H54 (cell line): ENCODE measurements at regions not wholly inside any gene's neighbourhood (a gene's known extent, or its start where the extent isn't known, plus 50 kb on each side); places are given as distances from the start of the nearest gene placed in this dataset.

ENCODE experiments used
- DNase-seq: peaks from one replicate; pipeline ENCODE4 v3.0.0; 2011; ENCODE audit warnings: low spot score, mixed read lengths; ENCODE audit not compliant: insufficient read length
- FAIRE-seq: peaks from 3 replicates; lab custom pipeline; 2011; peaks lifted over from hg19 to GRCh38; lab: Jason Lieb, UNC
- POLR2A ChIP-seq: IDR thresholded peaks from 2 replicates; pipeline ENCODE4 v1.6.1; 2011; ENCODE audit warnings: low read depth, mild to moderate bottlenecking, low read length

DNA sequence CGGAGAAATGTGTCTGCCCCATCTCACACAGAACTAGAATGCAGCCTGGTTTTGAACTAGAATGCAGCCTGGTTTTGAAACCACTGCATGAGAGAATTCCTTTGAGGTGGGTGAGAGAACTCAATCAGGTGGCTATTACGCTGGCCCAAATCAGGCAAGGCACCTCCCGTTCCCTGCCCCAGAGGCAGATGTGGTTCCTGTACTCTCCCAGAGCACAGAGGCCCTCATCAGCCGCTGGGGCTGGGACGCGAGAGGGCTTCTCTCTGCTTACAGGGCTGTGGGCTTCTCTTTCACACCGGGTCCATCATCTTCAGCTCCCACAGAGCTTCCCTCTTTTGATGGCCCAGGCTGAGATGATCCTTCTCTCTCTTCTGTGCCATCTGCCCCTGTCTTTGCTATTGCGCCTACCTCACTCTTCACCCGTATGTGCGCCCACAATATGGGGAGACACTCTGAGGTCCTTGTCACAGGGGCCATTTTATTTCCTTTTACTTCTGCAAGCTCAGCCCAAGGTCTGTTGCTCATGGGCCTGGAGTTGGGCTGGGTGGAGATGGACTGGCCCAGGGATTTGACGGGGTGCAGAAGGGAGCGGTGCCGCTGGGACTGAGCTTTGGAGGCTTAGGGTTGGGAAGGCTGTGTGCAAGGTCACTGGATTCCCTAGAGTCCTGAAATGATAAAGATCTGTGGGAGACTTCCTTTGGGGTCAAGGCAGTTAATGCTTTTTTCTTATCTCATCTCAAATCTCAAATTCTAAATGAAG lies 84.4 kb upstream of the HS6ST1 start:
- DNase-seq (no peak), FAIRE-seq (no peak)

DNA sequence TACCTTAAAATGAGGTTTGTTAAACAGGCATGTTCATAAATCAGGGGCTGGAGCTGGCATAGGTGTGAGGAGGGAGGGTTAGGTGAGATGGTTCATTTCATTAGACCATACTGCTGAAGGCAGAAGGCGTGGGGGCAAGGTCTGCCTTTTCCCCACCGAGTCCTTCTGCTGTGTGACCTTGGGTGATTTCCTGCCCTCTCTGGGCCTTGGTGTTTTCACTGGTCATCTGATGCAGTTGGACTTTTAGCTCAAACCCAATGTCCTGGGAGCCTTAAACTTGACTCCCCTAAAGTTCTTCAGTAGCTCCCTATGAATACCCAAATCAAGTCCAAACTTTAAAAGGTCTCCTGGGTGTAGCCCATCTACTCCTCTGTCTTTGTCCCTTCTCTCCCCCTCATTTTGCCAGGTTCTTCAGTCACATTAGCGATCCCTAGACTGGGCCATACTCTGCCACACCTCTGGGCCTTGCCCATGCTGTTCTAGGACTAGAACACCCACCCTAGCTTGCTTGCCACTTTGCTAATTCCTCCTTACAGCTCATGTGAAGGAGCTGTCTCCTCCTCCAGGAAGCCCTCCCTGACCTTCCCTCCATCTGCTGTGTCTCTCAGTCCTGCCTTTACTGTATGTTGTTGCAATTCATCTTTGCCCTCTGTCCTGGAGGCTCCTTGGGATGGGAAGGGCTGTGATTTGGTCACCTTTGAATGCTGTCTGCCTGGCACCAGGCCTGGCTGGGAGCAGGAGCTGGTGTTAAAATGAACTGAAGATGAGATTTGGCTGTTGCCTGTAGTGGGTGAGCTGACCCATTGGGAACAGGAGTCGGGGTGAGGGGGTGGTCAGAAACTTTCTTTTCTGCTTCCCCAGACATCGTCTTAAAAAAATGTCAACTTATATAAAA lies 85.4 kb upstream of the HS6ST1 start:
- no peak for DNase-seq
- TF ChIP-seq POLR2A: no peak
- no peak for FAIRE-seq

More for the DNA sequence above, 84.4 kb upstream of the HS6ST1 start:
- no peak for TF ChIP-seq POLR2A

DNA sequence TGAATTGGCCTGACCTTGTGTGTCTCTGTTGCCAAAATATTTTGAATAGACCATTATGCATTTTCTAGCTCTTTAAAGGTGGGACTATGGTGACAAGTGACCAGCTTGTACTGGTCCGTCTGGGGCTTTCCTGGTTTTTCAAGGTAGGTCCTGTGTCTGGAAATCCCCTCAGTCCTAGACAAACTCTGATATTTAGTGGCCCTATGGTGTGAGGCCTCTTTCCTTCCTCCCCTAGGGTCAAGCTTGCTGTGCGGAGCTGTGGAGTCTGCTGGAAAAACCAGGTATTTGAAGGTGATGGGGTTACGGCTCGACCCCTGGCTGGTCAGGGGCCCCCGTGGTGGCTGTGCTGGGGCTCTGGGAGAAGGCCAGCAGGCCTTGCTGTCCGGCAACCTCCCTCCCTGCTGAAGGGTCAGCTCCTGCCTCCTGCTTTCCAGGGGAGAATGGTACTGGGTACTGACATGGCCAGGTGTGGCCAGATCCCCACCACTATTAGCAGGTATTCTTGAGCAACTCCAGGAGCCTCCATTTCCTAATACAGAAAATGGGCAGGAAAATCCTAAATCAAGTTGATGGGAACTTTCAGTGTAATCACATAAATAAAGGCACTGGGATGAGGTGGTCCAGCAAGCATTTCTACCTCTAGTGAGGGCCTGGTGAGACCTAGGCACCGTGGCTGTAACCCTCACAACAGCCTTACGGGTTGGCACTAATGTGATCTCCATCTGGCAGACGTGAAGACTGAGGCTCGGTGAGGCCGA lies 86.2 kb upstream of the HS6ST1 start:
- DNase-seq: no peak
- TF ChIP-seq POLR2A: no peak
- FAIRE-seq: no peak

DNA sequence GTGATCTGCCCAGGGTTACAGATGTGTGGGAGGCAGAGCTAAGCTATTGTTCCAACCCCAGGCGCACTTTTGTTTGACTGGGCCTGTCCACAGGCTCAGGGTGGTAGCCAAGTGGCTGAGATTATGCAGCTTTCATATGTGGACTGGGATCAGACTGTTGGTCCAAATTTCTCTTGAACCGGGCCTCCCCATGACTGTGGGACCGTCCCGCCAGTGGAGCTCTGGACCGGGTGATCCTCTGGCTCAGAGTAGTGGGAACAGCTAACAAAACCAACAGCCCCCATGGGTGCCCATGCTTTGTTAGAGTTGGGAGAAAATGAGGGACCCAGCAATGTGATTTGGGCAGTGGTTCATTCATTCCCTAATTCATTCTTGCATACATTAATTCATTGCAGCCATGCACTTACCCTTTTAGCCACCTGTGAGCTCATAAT lies 86.8 kb upstream of the HS6ST1 start:
- FAIRE-seq (no peak), DNase-seq (no peak)
- TF ChIP-seq POLR2A: no peak

DNA sequence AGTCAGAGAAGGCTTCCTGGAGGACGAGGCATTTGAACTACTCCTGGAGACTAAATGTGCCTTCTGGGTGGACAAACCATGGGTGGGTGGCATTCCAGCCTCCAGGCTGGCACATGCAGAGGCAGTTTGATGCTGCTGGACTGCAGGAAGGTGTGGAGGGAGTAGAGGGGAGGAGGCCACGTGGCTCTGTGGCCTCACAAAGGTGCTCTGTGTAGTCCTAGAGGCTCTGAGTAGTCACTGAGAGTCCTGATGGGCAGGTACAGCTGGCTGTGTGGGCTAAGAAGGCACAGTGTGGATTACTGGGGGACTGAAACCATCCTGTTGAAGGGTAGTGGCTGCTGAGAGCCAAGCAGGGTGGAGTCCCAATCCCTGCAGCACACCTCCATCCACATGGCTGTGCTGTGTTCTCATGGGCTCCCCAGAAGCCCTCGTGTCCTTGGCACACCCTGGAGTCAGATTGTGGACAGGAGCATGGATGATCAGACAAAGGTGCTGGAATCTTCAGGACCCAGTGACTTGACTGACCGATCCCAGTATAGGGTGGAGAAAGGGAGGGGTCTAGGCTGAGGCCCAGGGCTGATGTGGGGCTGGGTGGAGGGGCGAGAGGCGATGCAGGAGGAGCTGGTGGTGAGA lies 87.4 kb upstream of the HS6ST1 start:
- FAIRE-seq (no peak), DNase-seq (no peak)
- TF ChIP-seq POLR2A: no peak

DNA sequence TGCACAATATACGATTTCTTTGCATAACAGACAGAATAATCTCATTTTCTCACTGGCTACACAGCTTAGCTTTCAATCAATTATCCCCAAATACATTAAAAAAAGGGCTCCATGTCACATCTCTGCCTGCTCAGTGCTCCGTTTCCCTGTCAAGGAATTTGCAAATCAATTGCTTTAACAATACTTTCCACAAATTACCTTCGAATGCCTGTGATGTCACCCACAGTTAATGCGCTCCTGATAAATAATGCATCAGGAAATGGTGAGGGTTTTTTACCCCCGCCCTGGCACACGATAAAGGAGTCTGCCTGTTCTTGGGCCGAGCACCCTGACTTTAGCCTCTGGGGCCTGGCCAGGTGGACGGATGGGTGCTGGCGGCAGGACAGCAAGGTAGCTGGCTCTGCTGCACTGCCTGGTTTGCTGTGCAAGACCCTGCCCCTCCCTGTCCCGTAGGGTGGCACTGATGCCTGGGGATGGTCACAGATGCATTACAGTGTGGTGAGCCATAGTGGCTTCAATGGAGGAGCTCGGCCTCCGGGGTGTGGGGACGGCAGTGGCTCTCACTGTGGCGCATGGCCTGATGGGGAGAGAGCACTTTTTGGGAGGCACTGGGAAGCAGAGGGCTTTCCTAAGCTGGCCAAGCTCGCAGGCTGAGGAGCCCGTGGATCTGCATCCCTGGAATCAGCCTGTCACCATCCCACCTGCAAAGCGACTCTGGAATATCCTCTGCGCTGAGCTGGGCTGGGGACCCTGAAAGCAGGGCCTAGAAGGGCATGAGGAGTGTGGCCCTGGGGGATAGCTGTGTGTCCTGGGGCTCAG lies 88.3 kb upstream of the HS6ST1 start:
- DNase-seq (no peak), FAIRE-seq (no peak)
- no peak for TF ChIP-seq POLR2A

DNA sequence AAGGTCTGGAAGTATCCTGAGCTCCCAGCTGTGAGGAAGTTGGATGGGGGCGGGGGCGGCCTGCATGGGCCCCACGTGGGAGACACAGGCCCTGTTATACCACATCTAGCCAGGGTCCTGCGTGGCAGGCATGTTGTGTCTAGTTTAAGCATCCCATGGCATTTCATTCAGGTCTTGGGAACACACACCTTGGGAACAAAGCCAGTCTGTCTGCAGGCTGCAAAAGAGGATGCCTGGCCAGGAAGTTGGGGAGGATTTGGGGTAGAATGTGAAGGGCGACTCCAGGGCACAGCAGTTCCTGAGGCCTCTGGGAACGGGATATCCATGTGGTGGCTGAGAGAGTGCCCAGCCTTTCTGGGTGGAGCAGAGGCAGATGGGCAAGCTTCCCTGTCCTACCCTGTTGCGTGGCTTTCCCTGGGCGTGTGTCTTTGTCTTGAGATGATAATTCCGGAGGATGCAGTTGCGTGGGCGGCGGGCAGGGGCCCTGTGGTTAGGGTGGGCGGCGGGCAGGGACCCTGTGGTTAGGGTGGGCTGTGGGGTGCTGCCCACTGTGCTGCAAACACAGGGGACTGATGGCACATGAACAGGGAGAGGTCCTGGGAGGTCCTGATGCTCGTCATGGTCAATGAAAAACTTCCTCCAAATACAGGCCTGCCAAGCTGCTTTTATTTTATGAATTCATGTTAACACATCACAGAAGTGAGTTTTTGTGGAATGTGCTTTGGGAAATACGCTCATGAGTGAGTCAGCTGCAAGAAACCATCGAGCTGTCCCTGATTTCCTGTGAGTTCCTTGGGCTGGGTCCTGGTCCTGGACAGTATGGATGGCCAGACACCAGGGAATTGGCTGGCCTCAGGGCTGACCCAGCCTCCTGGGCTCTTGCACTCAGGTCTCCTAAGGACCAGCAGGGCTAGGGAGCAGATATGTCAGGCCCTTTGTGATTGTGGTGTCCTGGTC lies 90.0 kb upstream of the HS6ST1 start:
- no peak for FAIRE-seq
- no peak for TF ChIP-seq POLR2A
- peak; percentile 31 for DNase-seq

DNA sequence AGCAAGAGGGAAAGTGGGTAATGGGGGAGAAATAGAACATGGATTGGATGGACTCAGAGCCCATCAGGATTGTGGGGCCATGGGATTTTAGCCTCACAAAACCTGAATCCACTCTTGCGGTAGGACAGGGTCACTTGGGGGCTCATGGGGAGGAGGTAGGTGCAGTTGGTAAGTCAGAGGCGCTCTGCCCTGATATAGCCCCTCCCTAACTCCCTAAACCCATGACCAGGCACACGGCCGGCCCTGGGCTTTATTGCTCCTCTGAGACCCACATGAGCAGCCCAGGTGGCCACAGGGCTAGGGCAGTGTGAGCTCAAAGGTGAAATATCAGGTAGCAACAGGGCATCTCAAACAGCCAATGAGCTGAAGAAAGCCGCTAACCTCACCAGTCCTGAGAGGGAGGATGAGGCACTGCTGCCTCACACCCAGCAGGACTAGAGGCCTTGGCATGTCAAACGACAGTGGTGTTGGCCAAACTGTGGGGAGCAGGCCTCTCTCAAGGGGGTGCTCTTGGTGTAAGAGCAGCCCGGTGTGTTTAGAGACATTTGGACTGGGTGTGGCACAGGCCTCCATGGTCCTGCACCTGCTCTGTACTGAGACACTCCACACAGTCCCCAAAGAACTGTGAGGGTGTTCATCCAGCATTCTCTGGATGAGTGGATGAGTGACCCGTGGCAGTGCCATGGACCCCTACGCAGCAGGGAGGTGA lies 90.8 kb upstream of the HS6ST1 start:
- TF ChIP-seq POLR2A: no peak
- DNase-seq: no peak
- FAIRE-seq: no peak

DNA sequence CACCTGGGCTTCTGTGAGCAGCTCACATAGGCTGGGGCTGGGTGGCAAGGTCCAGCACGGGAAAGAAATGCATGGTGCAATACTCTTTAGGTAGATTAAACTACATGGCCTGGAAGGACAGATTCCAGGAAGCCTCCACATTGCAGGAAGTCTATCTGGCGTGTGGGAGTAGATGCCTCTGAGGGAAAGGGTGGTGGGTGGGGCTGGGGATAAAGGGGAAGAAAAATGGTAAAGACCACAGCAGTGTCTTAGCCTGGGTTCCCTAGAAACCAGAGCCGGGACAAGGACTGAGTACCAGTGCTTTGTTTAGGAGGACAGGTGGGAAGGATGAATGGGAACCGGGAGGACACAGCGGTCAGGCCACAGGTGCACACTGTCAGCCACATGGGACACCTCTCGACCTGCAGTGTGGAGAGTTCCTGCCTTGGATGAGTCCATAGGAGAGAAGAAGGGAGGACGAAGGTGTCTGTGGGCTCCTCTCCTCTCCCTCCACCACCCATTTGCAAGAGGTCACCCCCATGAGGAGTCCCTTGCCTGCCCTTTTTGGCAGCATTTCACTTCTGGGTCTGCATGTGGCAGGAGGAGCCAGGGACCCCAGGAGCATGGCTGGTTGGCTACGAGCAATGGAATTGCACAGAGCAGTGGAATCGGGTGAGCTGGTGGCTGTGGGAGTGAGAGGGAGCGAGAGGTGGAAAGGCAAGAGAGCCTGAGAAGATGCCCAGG lies 91.5 kb upstream of the HS6ST1 start:
- TF ChIP-seq POLR2A: no peak
- DNase-seq (no peak), FAIRE-seq (no peak)

DNA sequence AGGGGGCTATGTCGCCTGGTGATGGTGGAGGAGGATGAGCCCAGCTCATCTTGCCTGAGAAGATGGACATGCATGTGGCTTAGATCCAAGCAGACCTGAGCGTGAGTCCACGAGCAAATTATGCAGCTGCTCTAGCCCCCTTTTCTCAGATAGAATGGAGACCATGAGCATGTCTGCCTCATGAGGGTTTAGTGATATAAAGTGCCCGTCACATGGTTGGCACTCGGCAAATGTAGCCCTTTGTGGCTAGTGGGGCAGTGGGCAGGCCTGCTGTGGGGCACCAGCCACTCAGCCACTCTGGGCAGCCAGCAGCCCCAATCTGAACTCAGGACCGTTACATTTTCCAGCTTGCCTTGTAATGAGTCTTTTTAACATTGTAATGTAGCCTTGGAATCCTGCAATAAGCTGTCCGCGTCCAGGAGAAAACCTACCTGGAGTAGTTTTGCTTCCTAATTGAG lies 92.1 kb upstream of the HS6ST1 start:
- FAIRE-seq (no peak), DNase-seq (no peak)
- no peak for TF ChIP-seq POLR2A
